HG03378 (cell line): ENCODE measurements at regions not wholly inside any gene's neighbourhood (a gene's known extent, or its start where the extent isn't known, plus 50 kb on each side); places are given as distances from the start of the nearest gene placed in this dataset.
"Not testable (repeated sequence)": the region's sequence is repeated elsewhere in the genome, so short reads cannot be mapped to it uniquely, and the experiment has no call there.

Experiments
- ATAC-seq: cut with Tn5 transposase; IDR thresholded peaks from one replicate; pipeline ENCODE4 v1.9.1; 2021; ENCODE audit warnings: mild to moderate bottlenecking, moderate library complexity; ENCODE audit not compliant: unreplicated experiment

DNA sequence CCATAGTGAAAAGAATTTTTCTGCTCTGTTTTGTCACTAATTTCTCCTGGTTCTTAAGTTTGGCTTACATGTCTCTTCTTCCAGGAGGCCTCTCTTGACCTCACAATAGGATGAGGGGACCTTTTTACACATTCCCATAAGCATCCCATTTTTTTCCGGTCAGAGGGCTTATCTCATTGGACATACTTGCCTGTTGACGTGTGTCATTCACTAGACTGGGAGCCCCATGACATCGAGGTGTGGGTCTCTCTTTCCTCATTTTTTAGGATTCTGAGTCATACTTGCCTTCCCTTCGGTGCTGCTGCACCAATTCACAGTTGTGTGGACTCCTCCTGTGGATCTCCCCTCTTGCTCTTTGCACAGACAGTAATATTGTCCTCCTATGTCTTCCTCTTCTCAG is 601.8 kb downstream of the GATA3 start:
- no peak for ATAC-seq

- no peak for ATAC-seq
These were observed 605.5 kb downstream of the GATA3 start for GRCh38 chr10:8659982-8660381.

DNA sequence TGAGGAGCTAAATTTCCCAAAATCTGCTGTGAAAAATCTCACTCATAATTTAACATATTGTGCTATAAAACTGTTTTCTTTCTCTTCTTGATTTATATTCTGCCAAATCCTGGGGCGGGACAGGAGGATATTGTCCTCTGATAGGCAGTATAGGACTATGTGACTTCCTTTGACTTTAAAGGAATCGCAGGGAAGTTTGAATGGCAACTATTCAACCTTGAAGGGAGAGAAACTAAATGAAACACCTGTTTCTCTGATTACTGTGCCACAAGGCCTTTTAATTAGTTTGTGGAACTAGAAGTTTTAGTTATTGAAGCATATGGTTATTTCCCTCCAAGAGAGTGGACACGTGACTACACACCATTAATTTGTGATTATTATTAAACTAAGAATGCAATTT is 607.4 kb downstream of the GATA3 start:
- ATAC-seq, result no peak

DNA sequence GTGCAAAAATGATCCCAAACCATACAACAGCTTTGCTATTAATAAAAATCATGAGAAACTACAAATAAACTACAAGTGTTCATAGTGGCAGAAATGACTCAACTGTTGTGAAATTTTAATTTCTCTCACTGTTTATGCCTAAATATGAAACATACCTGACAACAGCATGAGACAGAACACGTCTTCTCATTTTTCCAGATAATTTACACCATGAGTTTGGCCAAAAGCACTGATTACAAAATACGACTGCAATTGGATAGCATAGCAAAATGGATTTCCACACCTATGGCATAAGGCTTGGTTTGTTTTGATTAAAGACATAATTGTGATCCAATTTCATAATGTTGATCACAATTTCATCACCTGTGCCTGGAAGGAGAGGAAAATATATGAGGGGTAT is 608.6 kb downstream of the GATA3 start:
- no peak for ATAC-seq

DNA sequence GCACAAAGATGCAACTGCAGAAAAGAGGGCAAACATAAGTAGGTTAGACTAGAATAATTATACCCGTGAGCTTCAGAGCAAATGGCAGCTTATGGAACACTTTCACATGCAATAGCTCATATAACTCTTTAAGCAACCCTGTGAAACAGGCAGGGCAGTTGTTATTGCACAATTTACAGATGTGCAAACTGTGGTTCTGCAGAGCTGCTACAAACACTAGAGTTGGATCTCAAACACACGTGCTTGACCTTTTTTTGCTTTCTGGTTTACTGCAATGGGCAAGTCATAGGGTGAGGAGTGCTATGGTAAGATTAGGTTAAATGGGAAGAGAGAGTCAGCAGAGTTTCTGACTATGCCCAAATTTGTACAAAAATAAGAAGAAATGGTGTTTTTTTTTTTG is 610.8 kb downstream of the GATA3 start:
- ATAC-seq, result no peak

GRCh38 chr10:8670461-8670860 is 616.0 kb downstream of the GATA3 start:
- no peak for ATAC-seq

GRCh38 chr10:8674230-8674629 is 619.7 kb downstream of the GATA3 start:
- ATAC-seq, result no peak

DNA sequence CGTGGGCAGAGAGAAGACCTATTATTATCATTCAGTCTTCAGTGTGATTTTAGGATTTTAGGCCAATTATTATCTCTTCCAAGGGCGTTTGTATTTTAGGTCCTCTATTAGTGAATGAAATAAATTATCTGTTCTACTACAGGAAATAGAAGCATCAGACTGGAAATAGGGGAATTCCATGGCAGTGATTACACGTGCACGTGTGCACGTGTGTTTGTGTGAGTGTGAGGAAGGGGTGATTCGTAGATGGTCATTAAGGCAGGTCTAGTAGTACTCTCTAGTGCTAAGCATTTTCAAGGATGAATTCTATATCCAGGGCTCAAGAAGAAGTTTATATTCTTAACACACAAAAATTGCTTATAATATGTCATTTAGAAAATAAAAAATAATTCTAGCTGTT is 623.2 kb downstream of the GATA3 start:
- ATAC-seq, result no peak

DNA sequence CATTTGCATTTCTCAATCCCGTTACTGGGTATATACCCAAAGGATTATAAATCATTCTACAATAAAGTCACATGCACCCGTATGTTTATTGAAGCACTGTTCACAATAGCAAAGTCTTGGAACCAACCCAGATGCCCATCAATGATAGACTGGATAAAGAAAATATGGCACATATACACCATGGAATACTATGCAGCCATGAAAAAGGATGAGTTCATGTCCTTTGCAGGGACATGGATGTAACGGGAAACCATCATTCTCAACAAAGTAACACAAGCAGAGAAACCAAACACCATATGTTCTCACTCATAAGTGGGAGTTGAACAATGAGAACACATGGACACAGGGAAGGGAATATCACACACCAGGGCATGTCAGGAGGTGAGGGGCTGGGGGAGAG is 630.4 kb downstream of the GATA3 start:
- not testable (repeated sequence) for ATAC-seq

DNA sequence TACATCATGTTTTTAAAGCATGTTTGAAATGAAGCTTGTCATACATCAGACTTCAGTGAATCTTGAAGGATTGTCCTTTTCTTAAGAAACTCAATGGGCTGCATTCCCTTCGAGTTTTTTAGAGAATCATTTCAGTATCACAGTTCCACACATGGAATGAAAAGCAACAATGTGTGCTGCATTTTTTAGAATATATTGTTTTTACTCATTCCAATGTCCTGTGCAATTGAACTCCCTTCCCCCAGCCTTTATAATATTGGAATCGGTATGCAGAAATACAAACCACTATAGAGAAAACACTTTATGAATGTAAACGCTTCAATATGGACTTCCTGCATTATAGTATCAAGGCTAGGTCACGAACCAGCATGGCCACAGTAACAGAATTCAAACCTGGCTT is 634.4 kb downstream of the GATA3 start:
- ATAC-seq, result no peak

GRCh38 chr10:8691498-8692017 is 637.1 kb downstream of the GATA3 start:
- no peak for ATAC-seq

DNA sequence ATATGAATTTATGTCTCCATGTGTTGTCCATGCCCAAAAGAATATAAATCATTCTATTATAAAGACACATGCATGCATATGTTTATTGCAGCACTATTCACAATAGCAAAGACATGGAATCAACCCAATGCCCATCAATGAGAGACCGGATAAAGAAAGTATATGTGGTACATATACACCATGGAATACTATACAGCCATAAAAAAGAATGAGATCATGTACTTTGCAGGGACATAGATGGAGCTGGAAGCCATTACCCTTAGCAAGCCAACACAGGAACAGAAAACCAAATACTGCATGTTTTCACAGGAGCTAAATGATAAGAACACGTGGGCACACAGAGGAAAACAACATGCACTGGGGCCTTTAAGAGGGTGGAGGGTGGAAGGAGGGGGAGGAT is 639.1 kb downstream of the GATA3 start:
- ATAC-seq, result not testable (repeated sequence)

GRCh38 chr10:8696746-8697145 is 642.3 kb downstream of the GATA3 start:
- no peak for ATAC-seq

DNA sequence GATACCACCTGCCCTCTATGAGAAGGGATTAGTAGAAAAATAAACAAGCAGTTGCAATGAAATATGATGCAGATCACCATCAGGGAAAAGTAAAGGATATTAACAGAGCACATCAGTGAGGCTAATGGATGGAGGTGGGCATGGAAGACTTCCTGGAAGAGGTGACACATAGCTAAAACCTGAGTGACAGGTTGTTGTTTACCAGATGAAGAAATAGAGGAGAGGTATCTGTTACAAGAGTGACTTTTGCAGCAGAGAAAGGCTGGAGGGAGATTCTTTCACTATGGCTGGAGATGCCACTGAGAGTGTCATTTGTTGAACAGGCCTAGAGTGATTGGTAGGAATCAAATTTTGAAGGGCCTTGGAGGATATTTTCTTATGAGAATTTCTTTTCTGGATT is 646.2 kb downstream of the GATA3 start:
- ATAC-seq, result no peak

DNA sequence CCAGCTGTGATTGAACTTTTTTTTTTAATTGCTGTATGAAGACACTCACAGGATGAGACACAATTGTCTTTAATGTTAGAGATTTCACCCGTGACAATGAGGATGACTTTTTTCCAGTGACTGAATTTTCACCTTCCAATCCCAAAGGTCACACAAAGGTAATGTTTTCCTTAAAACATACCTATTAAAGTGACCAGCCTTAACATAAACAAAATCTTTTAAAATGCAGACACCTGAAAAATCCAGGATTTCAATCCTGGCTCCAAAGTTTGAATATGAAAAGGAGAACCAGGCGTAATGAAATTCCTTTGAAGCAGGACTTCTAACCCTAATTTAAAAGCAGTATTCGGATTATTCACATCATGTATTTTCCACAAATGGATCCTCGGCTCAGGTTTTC is 647.7 kb downstream of the GATA3 start:
- no peak for ATAC-seq

DNA sequence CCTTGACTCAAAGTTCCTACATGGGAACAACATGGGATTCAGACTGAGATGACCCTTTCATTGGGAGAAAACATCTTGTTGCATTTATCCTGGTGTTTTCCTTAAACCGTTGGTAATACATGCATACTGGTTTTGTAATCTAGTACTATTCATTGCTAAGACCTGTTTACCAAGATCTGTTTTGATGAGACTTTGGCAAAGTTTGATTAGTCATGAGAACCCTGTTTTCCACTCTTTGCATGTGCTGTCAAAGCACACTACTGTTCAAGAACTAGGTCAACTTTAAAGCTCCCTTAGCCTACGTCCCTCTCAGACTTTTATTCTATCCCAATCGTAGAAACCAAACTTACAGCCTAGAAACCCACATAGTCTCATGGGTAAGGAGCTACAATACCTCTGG is 650.9 kb downstream of the GATA3 start:
- no peak for ATAC-seq

GRCh38 chr10:8712656-8713055 is 658.2 kb downstream of the GATA3 start:
- no peak for ATAC-seq

GRCh38 chr10:8719971-8720370 is 665.5 kb downstream of the GATA3 start:
- no peak for ATAC-seq

DNA sequence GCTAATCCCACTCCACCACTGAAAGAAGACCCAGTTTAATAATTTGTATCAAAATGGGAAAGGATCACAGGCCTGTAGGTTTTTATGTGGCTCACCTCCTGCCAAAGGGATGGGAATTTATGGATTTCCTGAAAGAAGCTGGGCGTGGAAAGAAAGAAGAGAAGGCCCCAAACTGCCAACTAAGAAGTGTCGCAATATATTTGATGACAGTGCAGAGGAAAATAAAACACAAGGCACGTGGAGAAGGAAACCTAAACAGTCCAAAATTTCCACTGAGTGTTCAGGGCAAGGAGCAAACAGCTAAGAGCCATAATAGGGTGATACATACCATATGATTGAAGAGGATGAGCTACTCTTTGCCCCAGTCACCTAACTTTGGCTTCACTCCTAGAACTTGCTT is 667.2 kb downstream of the GATA3 start:
- ATAC-seq, result no peak

- ATAC-seq, result no peak
These were observed 668.3 kb downstream of the GATA3 start for GRCh38 chr10:8722835-8723234.

DNA sequence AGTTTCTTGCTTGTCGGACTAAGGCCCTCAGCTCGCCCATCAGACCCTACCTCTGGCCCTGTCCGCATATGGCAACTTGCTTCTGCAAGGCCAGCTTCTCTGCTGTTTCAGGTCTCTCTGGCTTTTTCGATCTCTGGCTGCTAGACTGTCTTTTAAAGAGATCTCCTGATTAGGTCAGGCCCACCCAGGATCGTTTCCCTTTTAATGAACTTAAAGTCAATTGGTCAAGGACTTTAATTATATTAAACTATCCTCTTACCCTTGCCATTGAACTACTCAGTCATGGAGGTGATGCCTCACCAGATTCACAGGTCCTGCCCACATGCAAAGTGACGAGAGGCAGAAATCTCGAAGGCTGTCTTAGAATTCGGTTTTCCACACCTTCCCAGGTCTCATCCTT is 670.9 kb downstream of the GATA3 start:
- ATAC-seq, result no peak

- ATAC-seq, result no peak
These were observed 671.7 kb downstream of the GATA3 start for GRCh38 chr10:8726084-8726778.

DNA sequence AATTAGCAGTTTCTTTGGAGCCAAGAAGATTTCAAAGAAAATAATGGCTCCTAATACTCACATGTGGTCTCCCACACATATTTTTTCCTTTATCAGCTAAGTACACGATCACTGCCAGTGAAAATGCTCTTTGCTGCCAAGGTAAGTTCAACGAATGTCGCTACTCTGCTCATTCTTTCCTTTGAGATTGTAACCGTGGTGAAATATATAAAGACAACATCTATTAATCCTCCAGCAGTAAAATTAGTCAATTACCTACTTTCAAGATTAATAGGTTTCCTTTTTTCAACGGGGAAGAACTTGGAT is 672.2 kb downstream of the GATA3 start:
- ATAC-seq, result no peak
